CD4-positive, alpha-beta memory T cell (primary cell): ENCODE measurements at regions not wholly inside any gene's neighbourhood (a gene's known extent, or its start where the extent isn't known, plus 50 kb on each side); places are given as distances from the start of the nearest gene placed in this dataset.

Experiments used
- CTCF ChIA-PET: fragments of 350-600 bp; sonication (Branson Sonifier 250); formaldehyde crosslinking; loops from one replicate; lab custom pipeline; 2021; ENCODE audit warnings: inconsistent platforms; ENCODE audit not compliant: partially characterized antibody; lab: Charles Lee
- POLR2A ChIA-PET: fragments of 350-600 bp; sonication (Branson Sonifier 250); formaldehyde crosslinking; loops from one replicate; lab custom pipeline; 2021; ENCODE audit not compliant: partially characterized antibody; lab: Charles Lee
- DNase-seq, 5 donors: peaks; one replicate each; pipeline versions ENCODE4 v3.0.0 to v3.0.0-alpha.2; 2020 to 2022; ENCODE audit warnings: mixed read lengths in 1 of 5
- H3K27ac ChIP-seq: one replicate; pipeline ENCODE4 v1.7.0; 2013; ENCODE audit warnings: low read depth, low read length
- H3K27me3 ChIP-seq: 2 replicates; pipeline ENCODE4 v1.7.0; 2013; ENCODE audit warnings: mild to moderate bottlenecking, low read length, moderate library complexity; ENCODE audit not compliant: insufficient read depth
- H3K36me3 ChIP-seq: 2 replicates; pipeline ENCODE4 v1.7.0; 2013; ENCODE audit warnings: mild to moderate bottlenecking, low read length, moderate library complexity; ENCODE audit not compliant: insufficient read depth
- H3K4me1 ChIP-seq: 2 replicates; pipeline ENCODE4 v1.7.0; 2013; ENCODE audit warnings: mild to moderate bottlenecking, low read length, moderate library complexity; ENCODE audit not compliant: insufficient read depth
- H3K4me3 ChIP-seq, 2 donors: one replicate each; pipeline ENCODE4 v1.7.0; 2013; ENCODE audit warnings: low read length in 2 of 2, mild to moderate bottlenecking in 1 of 2
- H3K9me3 ChIP-seq, 2 donors: one replicate each; pipeline ENCODE4 v1.7.0; 2013; ENCODE audit warnings: low read length in 2 of 2, control low read depth in 1 of 2; ENCODE audit not compliant: control insufficient read depth in 1 of 2
- H3K27ac Mint-ChIP-seq, 7 donors: one replicate each; pipeline ENCODE4 v1.8.0; 2020 to 2021; ENCODE audit warnings: mixed read lengths in 7 of 7, mild to moderate bottlenecking in 6 of 7, inconsistent platforms in 3 of 7, moderate library complexity in 3 of 7
- H3K27me3 Mint-ChIP-seq, 2 donors: one replicate each; pipeline ENCODE4 v1.8.0; 2020 to 2021; ENCODE audit warnings: mixed read lengths in 2 of 2
- H3K36me3 Mint-ChIP-seq, 2 donors: one replicate each; pipeline ENCODE4 v1.8.0; 2020 to 2021; ENCODE audit warnings: mixed read lengths in 2 of 2, inconsistent platforms in 1 of 2, mild to moderate bottlenecking in 1 of 2
- H3K4me1 Mint-ChIP-seq, 4 donors: one replicate each; pipeline ENCODE4 v1.8.0; 2020 to 2021; ENCODE audit warnings: mixed read lengths in 4 of 4, mild to moderate bottlenecking in 1 of 4
- H3K4me3 Mint-ChIP-seq, 8 donors: one replicate each; pipeline ENCODE4 v1.8.0; 2020 to 2021; ENCODE audit warnings: mixed read lengths in 8 of 8, mild to moderate bottlenecking in 7 of 8, moderate library complexity in 6 of 8, inconsistent platforms in 3 of 8
- H3K9me3 Mint-ChIP-seq, 8 donors: one replicate each; pipeline ENCODE4 v1.8.0; 2020 to 2021; ENCODE audit warnings: mixed read lengths in 8 of 8, mild to moderate bottlenecking in 5 of 8, inconsistent platforms in 3 of 8, moderate library complexity in 1 of 8
- intact Hi-C: fragments of 100-400 bp; cut with micrococcal nuclease; formaldehyde crosslinking; loops from one replicate; pipeline ENCODE4 v1.15.1; 2023

DNA sequence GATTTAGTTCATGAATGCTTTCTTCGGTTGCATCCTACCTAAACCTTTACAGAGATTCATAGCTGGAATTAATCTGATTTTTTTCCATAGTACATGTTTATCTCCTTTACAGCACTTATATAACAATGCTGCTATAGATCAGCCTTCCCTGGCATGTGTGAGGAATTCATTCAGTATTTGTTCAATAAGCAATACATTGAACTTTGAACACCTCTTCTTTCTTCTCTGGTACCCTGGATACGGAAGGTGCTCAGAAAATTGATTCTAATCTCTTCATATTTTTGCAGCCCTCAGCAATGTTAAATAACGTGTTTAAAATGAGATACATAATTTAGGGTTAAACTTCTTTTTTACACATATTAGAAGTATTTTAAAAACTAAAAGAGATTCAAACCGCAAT lies 467.4 kb downstream of the TRIML1 start:
- Mint-ChIP-seq H3K9me3 (peaks cover 2 to 17% (median 4%) of the 10 kb centered on the region in 8 donors), H3K4me1 (no peaks in the 10 kb centered on the region), H3K27me3 (no peaks in the 10 kb centered on the region), H3K4me3 (no peak overlapping the region), H3K36me3 (no peaks in the 10 kb centered on the region), H3K27ac (no peak overlapping the region)
- H3K4me3 ChIP-seq: no peak overlapping the region
- CTCF ChIA-PET: no interaction called here
- no peaks in the 10 kb centered on the region for H3K36me3 ChIP-seq
- no peaks in the 10 kb centered on the region for H3K9me3 ChIP-seq
- no peaks in the 10 kb centered on the region for H3K4me1 ChIP-seq
- H3K27me3 ChIP-seq: no peaks in the 10 kb centered on the region
- POLR2A ChIA-PET: no interaction called here
- no peak for DNase-seq
- no peak overlapping the region for H3K27ac ChIP-seq
- intact Hi-C loops: no loop called here

DNA sequence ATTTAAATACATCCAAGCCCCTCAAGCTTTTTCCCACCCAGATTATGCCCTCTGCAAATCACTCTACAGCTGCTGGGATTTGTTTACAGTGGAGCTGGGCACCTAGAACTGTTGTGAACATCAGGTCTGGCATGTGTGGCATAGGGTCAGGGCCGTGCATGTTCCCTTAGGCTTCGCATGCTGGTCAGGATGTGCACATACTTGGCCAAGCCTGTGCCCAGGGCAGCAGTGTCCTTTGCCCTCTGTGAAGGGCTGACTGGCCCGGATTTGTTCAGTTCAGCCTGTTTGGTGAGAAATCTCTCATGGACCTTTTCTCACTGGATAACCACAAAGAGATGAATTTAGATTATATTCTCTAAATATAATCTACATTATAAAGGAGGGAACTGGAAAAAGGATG lies 471.9 kb downstream of the TRIML1 start:
- CTCF ChIA-PET: no interaction called here
- H3K9me3 Mint-ChIP-seq: peaks cover 2 to 21% (median 5%) of the 10 kb centered on the region in 8 donors

DNA sequence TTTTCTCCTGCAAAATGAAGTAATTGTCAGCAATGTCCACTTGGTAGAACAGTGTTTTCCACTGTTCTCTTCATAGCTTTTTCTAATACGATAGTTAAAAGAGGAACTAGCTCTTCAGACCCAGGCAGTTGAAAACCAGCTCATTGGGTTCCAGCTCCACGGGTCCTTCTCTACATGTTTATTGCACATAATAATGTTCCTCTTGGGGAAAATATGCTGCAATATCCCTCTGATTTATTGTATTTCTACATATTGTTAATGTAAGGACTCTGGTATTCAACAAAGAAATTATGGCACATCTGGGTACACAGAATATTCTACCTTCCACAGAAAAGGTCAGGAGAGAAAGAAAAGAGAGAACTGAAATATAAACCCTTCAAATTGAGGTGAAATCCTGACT lies 473.4 kb downstream of the TRIML1 start:
- CTCF ChIA-PET: no interaction called here

More for the DNA sequence above, 471.9 kb downstream of the TRIML1 start:
- Mint-ChIP-seq H3K36me3 (no peaks in the 10 kb centered on the region), H3K27ac (no peak overlapping the region), H3K4me1 (no peaks in the 10 kb centered on the region), H3K4me3 (no peak overlapping the region), H3K27me3 (no peaks in the 10 kb centered on the region)
- Histone ChIP-seq H3K4me3 (no peak overlapping the region), H3K4me1 (no peaks in the 10 kb centered on the region), H3K27ac (no peak overlapping the region), H3K36me3 (no peaks in the 10 kb centered on the region), H3K27me3 (no peaks in the 10 kb centered on the region), H3K9me3 (no peaks in the 10 kb centered on the region)
- POLR2A ChIA-PET: no interaction called here
- intact Hi-C loops: no loop called here
- DNase-seq: no peak

DNA sequence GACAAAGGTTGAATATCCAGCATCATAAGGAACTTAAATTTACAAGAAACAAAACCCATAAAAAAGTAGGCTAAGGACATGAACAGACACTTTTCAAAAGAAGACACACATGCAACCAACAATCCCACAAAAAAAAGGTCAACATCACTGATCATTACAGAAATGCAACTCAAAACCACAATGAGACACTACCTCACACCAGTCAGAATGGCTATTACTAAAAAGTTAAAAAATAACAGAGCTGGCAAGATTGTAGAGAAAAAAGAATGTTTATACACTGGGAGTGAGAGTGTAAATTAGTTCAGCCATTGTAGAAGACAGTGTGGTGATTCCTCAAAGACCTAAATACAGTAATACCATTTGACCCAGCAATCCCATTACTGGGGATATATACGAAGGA lies 474.7 kb downstream of the TRIML1 start:
- no peaks in the 10 kb centered on the region for H3K36me3 ChIP-seq
- Mint-ChIP-seq H3K4me3 (no peak overlapping the region), H3K4me1 (no peaks in the 10 kb centered on the region), H3K27me3 (no peaks in the 10 kb centered on the region), H3K9me3 (peaks cover 0 to 30% (median 6%) of the 10 kb centered on the region in 8 donors), H3K27ac (no peak overlapping the region), H3K36me3 (no peaks in the 10 kb centered on the region)
- ChIA-PET POLR2A (no interaction called here), CTCF (no interaction called here)
- no peak overlapping the region for H3K27ac ChIP-seq
- no peak for DNase-seq
- intact Hi-C loops: no loop called here
- no peaks in the 10 kb centered on the region for H3K27me3 ChIP-seq
- no peak overlapping the region for H3K4me3 ChIP-seq
- no peaks in the 10 kb centered on the region for H3K4me1 ChIP-seq
- no peaks in the 10 kb centered on the region for H3K9me3 ChIP-seq

More for the DNA sequence above, 473.4 kb downstream of the TRIML1 start:
- Mint-ChIP-seq H3K27me3 (no peaks in the 10 kb centered on the region), H3K4me3 (no peak overlapping the region), H3K4me1 (no peaks in the 10 kb centered on the region), H3K9me3 (peaks cover 0 to 26% (median 5%) of the 10 kb centered on the region in 8 donors), H3K36me3 (no peaks in the 10 kb centered on the region), H3K27ac (no peak overlapping the region)
- H3K4me1 ChIP-seq: no peaks in the 10 kb centered on the region
- no peaks in the 10 kb centered on the region for H3K9me3 ChIP-seq
- H3K4me3 ChIP-seq: no peak overlapping the region
- POLR2A ChIA-PET: no interaction called here
- no peaks in the 10 kb centered on the region for H3K27me3 ChIP-seq
- no peaks in the 10 kb centered on the region for H3K36me3 ChIP-seq
- intact Hi-C loops: no loop called here
- no peak overlapping the region for H3K27ac ChIP-seq
- no peak for DNase-seq

DNA sequence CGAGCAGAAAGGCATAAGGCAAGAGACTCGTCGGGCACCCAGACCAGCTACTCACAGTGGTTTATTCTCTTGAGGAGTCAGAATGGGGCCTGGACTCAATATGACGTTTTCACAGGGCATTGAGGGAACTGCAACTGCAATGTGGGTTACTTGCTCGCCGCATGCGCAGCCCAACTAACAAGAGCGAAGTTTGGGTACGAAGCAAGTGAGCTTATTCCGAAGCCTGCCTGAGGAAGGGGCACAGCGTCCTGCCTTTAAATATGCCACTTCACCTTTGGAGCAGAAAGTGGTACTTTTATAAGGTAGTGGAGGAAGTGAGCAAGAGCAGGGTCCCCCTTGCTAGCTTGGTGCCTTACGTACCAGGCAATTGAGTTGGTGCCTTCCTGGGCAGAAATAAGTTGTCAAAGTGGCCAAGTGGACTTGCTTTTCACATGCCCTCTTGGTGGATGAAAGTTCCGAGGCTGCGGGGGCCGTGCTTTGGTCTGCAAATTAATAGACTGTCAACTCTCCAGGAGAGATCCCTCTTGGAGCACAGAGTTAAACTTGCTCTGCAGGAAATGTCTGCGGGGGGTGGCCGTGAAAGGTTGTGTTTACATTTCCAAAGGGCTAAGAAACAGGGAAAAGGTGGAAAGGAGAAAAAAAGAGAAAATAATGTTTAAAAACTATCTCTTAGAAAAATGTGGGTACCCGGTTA lies 480.4 kb downstream of the TRIML1 start:
- Histone ChIP-seq H3K27me3 (no peaks in the 10 kb centered on the region), H3K9me3 (no peaks in the 10 kb centered on the region), H3K4me3 (no peak overlapping the region), H3K4me1 (no peaks in the 10 kb centered on the region), H3K36me3 (no peaks in the 10 kb centered on the region), H3K27ac (no peak overlapping the region)
- H3K9me3 Mint-ChIP-seq: peaks cover 0 to 24% (median 6%) of the 10 kb centered on the region in 8 donors
- POLR2A ChIA-PET: no interaction called here
- H3K4me3 Mint-ChIP-seq: no peak overlapping the region
- no peaks in the 10 kb centered on the region for H3K27me3 Mint-ChIP-seq
- no peaks in the 10 kb centered on the region for H3K36me3 Mint-ChIP-seq
- no peaks in the 10 kb centered on the region for H3K4me1 Mint-ChIP-seq
- intact Hi-C loops: no loop called here
- CTCF ChIA-PET: no interaction called here
- no peak for DNase-seq
- no peak overlapping the region for H3K27ac Mint-ChIP-seq

DNA sequence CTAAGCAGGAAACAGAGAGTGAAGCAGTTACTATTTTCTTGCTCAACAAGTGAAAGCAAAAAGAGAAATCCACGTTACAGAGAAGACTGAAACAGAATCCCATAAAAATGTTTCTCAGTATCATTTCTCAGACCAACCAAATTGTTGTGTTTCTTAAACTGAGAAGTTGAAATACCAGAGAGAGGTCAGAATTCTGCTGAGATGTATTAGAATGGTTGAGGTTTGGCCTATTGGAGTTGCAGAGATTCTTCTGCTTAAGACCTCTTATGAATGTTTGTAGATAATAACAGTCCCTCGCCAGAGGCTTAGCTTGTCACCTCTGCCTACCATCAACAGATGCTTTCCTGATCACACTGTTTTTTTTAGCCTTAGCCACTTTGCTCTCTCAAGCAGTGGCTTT lies 481.4 kb downstream of the TRIML1 start:
- Histone ChIP-seq H3K9me3 (no peaks in the 10 kb centered on the region), H3K36me3 (no peaks in the 10 kb centered on the region), H3K4me1 (no peaks in the 10 kb centered on the region), H3K27me3 (no peaks in the 10 kb centered on the region), H3K4me3 (no peak overlapping the region), H3K27ac (no peak overlapping the region)
- Mint-ChIP-seq H3K4me1 (no peaks in the 10 kb centered on the region), H3K4me3 (no peak overlapping the region), H3K36me3 (no peaks in the 10 kb centered on the region), H3K27me3 (no peaks in the 10 kb centered on the region), H3K9me3 (peaks cover 0 to 24% (median 6%) of the 10 kb centered on the region in 8 donors), H3K27ac (no peak overlapping the region)
- DNase-seq: no peak
- intact Hi-C loops: no loop called here
- ChIA-PET CTCF (no interaction called here), POLR2A (no interaction called here)

DNA sequence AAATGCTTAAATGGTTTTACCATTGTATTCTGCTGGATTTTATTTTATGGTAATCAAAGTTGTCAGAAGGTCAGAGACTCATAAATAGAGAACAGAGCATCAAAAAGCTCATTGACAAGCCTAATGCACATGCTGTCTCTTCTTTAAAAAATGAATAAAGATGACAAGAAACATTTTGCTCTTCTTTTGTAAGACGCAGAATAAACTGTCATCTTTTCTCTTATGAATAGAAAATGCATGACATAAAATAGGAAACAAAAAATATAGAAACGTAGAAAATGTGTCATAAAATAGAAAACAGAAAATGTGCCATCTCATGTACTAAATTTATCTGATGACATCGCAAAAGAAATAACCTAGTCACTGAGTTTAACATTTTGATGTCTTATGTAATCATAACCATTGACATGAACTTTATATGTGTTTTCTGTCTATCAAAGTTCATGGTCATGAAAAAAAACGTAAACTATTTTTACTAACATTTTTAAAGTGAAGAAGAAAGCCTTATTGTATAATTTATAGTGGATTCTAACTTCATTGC lies 484.1 kb downstream of the TRIML1 start:
- DNase-seq: no peak
- H3K9me3 Mint-ChIP-seq: peaks cover 0 to 18% (median 7%) of the 10 kb centered on the region in 8 donors
- Histone ChIP-seq H3K27me3 (no peaks in the 10 kb centered on the region), H3K4me1 (no peaks in the 10 kb centered on the region), H3K27ac (no peak overlapping the region), H3K36me3 (no peaks in the 10 kb centered on the region), H3K4me3 (no peak overlapping the region), H3K9me3 (no peaks in the 10 kb centered on the region)
- no peaks in the 10 kb centered on the region for H3K27me3 Mint-ChIP-seq
- intact Hi-C loops: no loop called here
- H3K4me3 Mint-ChIP-seq: no peak overlapping the region
- ChIA-PET CTCF (no interaction called here), POLR2A (no interaction called here)
- no peaks in the 10 kb centered on the region for H3K4me1 Mint-ChIP-seq
- H3K36me3 Mint-ChIP-seq: no peaks in the 10 kb centered on the region
- no peak overlapping the region for H3K27ac Mint-ChIP-seq
